ENCODE measurements at regions not wholly inside any gene's neighbourhood (a gene's known extent, or its start where the extent isn't known, plus 50 kb on each side); places are given as distances from the start of the nearest gene placed in this dataset.

- Histone ChIP-seq H3K4me3 (ENCODE audit: low read length) (no peak overlapping the region), H3K36me3 (ENCODE audit: control insufficient read depth in 2 of 3, insufficient read depth in 3 of 3, low read length in 3 of 3) (no peaks in the 10 kb centered on the region), H3K4me1 (ENCODE audit: control insufficient read depth in 2 of 2, insufficient read depth in 2 of 2, low read length in 2 of 2) (no peaks in the 10 kb centered on the region), H3K27me3 (ENCODE audit: control insufficient read depth in 2 of 2, insufficient read depth in 2 of 2, low read length in 2 of 2) (no peaks in the 10 kb centered on the region), H3K9me3 (ENCODE audit: control insufficient read depth in 2 of 3, low read length in 3 of 3) (no peaks in the 10 kb centered on the region), H3K27ac (ENCODE audit: low read depth, low read length) (no peak overlapping the region)
- CTCF ChIA-PET, result no interaction called here
- Mint-ChIP-seq H3K4me3 (no peak overlapping the region), H3K36me3 (no peaks in the 10 kb centered on the region), H3K4me1 (no peaks in the 10 kb centered on the region), H3K27me3 (peaks cover 18 to 63% (median 37%) of the 10 kb centered on the region in 5 donors), H3K27ac (no peak overlapping the region), H3K9me3 (no peaks in the 10 kb centered on the region)
- intact Hi-C loops (cut with micrococcal nuclease), result no loop called here
- DNase-seq (no peak), ATAC-seq (no peak)
- POLR2A ChIA-PET, result no interaction called here
These were observed 210.7 kb upstream of the GPRIN3 start for GRCh38 chr4:89518259-89518658.

GRCh38 chr4:89514811-89515210, 207.2 kb upstream of the GPRIN3 start:
- intact Hi-C loops (cut with micrococcal nuclease), result no loop called here
- ATAC-seq (no peak), DNase-seq (no peak)
- H3K4me3 ChIP-seq (ENCODE audit: low read length), result no peak overlapping the region
- Mint-ChIP-seq H3K4me1 (peaks cover 0 to 10% (median 3%) of the 10 kb centered on the region in 7 donors), H3K27me3 (peaks cover 0 to 60% (median 10%) of the 10 kb centered on the region in 5 donors), H3K36me3 (no peaks in the 10 kb centered on the region), H3K4me3 (no peak overlapping the region), H3K27ac (no peak overlapping the region), H3K9me3 (peaks cover 0 to 2% (median 0%) of the 10 kb centered on the region in 11 donors)
- peaks cover 0 to 4% of the 10 kb centered on the region in 2 donors for H3K27me3 ChIP-seq (ENCODE audit: control insufficient read depth in 2 of 2, insufficient read depth in 2 of 2, low read length in 2 of 2)
- H3K36me3 ChIP-seq (ENCODE audit: control insufficient read depth in 2 of 3, insufficient read depth in 3 of 3, low read length in 3 of 3), result no peaks in the 10 kb centered on the region
- H3K27ac ChIP-seq (ENCODE audit: low read depth, low read length), result no peak overlapping the region
- ChIA-PET POLR2A (no interaction called here), CTCF (no interaction called here)
- H3K9me3 ChIP-seq (ENCODE audit: control insufficient read depth in 2 of 3, low read length in 3 of 3), result no peaks in the 10 kb centered on the region
- H3K4me1 ChIP-seq (ENCODE audit: control insufficient read depth in 2 of 2, insufficient read depth in 2 of 2, low read length in 2 of 2), result peaks cover 3% of the 10 kb centered on the region in 2 donors

- Histone ChIP-seq H3K36me3 (ENCODE audit: control insufficient read depth in 2 of 3, insufficient read depth in 3 of 3, low read length in 3 of 3) (no peaks in the 10 kb centered on the region), H3K9me3 (ENCODE audit: control insufficient read depth in 2 of 3, low read length in 3 of 3) (no peaks in the 10 kb centered on the region), H3K27ac (ENCODE audit: low read depth, low read length) (no peak overlapping the region), H3K27me3 (ENCODE audit: control insufficient read depth in 2 of 2, insufficient read depth in 2 of 2, low read length in 2 of 2) (peaks cover 0 to 4% of the 10 kb centered on the region in 2 donors), H3K4me1 (ENCODE audit: control insufficient read depth in 2 of 2, insufficient read depth in 2 of 2, low read length in 2 of 2) (peaks cover 8% of the 10 kb centered on the region in 2 donors), H3K4me3 (ENCODE audit: low read length) (no peak overlapping the region)
- Mint-ChIP-seq H3K9me3 (peaks cover 0 to 8% (median 2%) of the 10 kb centered on the region in 11 donors), H3K4me3 (no peak overlapping the region), H3K36me3 (peaks cover 0 to 4% (median 3%) of the 10 kb centered on the region in 5 donors), H3K27ac (no peak overlapping the region), H3K27me3 (peaks cover 0 to 45% (median 0%) of the 10 kb centered on the region in 5 donors), H3K4me1 (peaks cover 0 to 17% (median 11%) of the 10 kb centered on the region in 7 donors)
- ChIA-PET CTCF (no interaction called here), POLR2A (no interaction called here)
- no peak for ATAC-seq
- no peak for DNase-seq
- intact Hi-C loops (cut with micrococcal nuclease), result no loop called here
These were observed 204.2 kb upstream of the GPRIN3 start for GRCh38 chr4:89511776-89512175.

GRCh38 chr4:89509708-89510281, 202.2 kb upstream of the GPRIN3 start:
- Mint-ChIP-seq H3K4me3 (peak overlapping the region in 4 of 10 donors; percentile 23 to 41 (median 33)), H3K4me1 (peaks cover 0 to 17% (median 11%) of the 10 kb centered on the region in 7 donors), H3K27me3 (peaks cover 0 to 33% (median 0%) of the 10 kb centered on the region in 5 donors), H3K36me3 (peaks cover 0 to 4% (median 3%) of the 10 kb centered on the region in 5 donors), H3K9me3 (peaks cover 0 to 8% (median 2%) of the 10 kb centered on the region in 11 donors), H3K27ac (peak overlapping the region in 2 of 9 donors; percentile 30 to 59)
- Histone ChIP-seq H3K4me3 (ENCODE audit: low read length) (no peak overlapping the region), H3K27ac (ENCODE audit: low read depth, low read length) (no peak overlapping the region), H3K9me3 (ENCODE audit: control insufficient read depth in 2 of 3, low read length in 3 of 3) (no peaks in the 10 kb centered on the region), H3K36me3 (ENCODE audit: control insufficient read depth in 2 of 3, insufficient read depth in 3 of 3, low read length in 3 of 3) (no peaks in the 10 kb centered on the region), H3K27me3 (ENCODE audit: control insufficient read depth in 2 of 2, insufficient read depth in 2 of 2, low read length in 2 of 2) (peaks cover 0 to 4% of the 10 kb centered on the region in 2 donors), H3K4me1 (ENCODE audit: control insufficient read depth in 2 of 2, insufficient read depth in 2 of 2, low read length in 2 of 2) (peaks cover 8% of the 10 kb centered on the region in 2 donors)
- POLR2A ChIA-PET, result no interaction called here
- peak in 5 of 9 donors; percentile 8 to 23 (median 17) for DNase-seq
- CTCF ChIA-PET, result no interaction called here
- intact Hi-C loops (cut with micrococcal nuclease), result no loop called here
- ATAC-seq, result peak; percentile 69

GRCh38 chr4:89506866-89507491, 199.4 kb upstream of the GPRIN3 start:
- H3K4me1 Mint-ChIP-seq, result peaks cover 0 to 17% (median 11%) of the 10 kb centered on the region in 7 donors
- intact Hi-C loops (cut with micrococcal nuclease), result no loop called here
- H3K27ac ChIP-seq (ENCODE audit: low read depth, low read length), result no peak overlapping the region
- ATAC-seq (no peak), DNase-seq (no peak)
- H3K4me3 ChIP-seq (ENCODE audit: low read length), result no peak overlapping the region
- peaks cover 8% of the 10 kb centered on the region in 2 donors for H3K4me1 ChIP-seq (ENCODE audit: control insufficient read depth in 2 of 2, insufficient read depth in 2 of 2, low read length in 2 of 2)
- H3K27me3 ChIP-seq (ENCODE audit: control insufficient read depth in 2 of 2, insufficient read depth in 2 of 2, low read length in 2 of 2), result peaks cover 0 to 1% of the 10 kb centered on the region in 2 donors
- H3K27ac Mint-ChIP-seq, result no peak overlapping the region
- H3K36me3 Mint-ChIP-seq, result peaks cover 0 to 4% (median 3%) of the 10 kb centered on the region in 5 donors
- no peaks in the 10 kb centered on the region for H3K36me3 ChIP-seq (ENCODE audit: control insufficient read depth in 2 of 3, insufficient read depth in 3 of 3, low read length in 3 of 3)
- no peaks in the 10 kb centered on the region for H3K9me3 ChIP-seq (ENCODE audit: control insufficient read depth in 2 of 3, low read length in 3 of 3)
- no peak overlapping the region for H3K4me3 Mint-ChIP-seq
- CTCF ChIA-PET, result no interaction called here
- peaks cover 0 to 24% (median 0%) of the 10 kb centered on the region in 5 donors for H3K27me3 Mint-ChIP-seq
- POLR2A ChIA-PET, result interaction anchor here (0.5 to 0.6 kb wide), 2 partner anchors 128 to 1211 kb away, joined by 3 read pairs; no protein-coding TSS in a partner anchor
- H3K9me3 Mint-ChIP-seq, result peaks cover 0 to 9% (median 2%) of the 10 kb centered on the region in 11 donors

- no peaks in the 10 kb centered on the region for H3K4me1 Mint-ChIP-seq
- H3K27me3 ChIP-seq (ENCODE audit: control insufficient read depth in 2 of 2, insufficient read depth in 2 of 2, low read length in 2 of 2), result no peaks in the 10 kb centered on the region
- H3K36me3 Mint-ChIP-seq, result no peaks in the 10 kb centered on the region
- ChIA-PET POLR2A (no interaction called here), CTCF (no interaction called here)
- H3K27me3 Mint-ChIP-seq, result peaks cover 0 to 47% (median 10%) of the 10 kb centered on the region in 5 donors
- no peaks in the 10 kb centered on the region for H3K4me1 ChIP-seq (ENCODE audit: control insufficient read depth in 2 of 2, insufficient read depth in 2 of 2, low read length in 2 of 2)
- peaks cover 0 to 4% (median 0%) of the 10 kb centered on the region in 11 donors for H3K9me3 Mint-ChIP-seq
- no peak overlapping the region for H3K27ac Mint-ChIP-seq
- intact Hi-C loops (cut with micrococcal nuclease), result no loop called here
- no peak overlapping the region for H3K4me3 Mint-ChIP-seq
- ATAC-seq, result no peak
- H3K9me3 ChIP-seq (ENCODE audit: control insufficient read depth in 2 of 3, low read length in 3 of 3), result no peaks in the 10 kb centered on the region
- H3K36me3 ChIP-seq (ENCODE audit: control insufficient read depth in 2 of 3, insufficient read depth in 3 of 3, low read length in 3 of 3), result no peaks in the 10 kb centered on the region
- no peak overlapping the region for H3K4me3 ChIP-seq (ENCODE audit: low read length)
- DNase-seq, result no peak
- no peak overlapping the region for H3K27ac ChIP-seq (ENCODE audit: low read depth, low read length)
These were observed 195.0 kb upstream of the GPRIN3 start for GRCh38 chr4:89502581-89502980.
